OCI-M2 (cell line): ENCODE measurements at regions not wholly inside any gene's neighbourhood (a gene's known extent, or its start where the extent isn't known, plus 50 kb on each side); places are given as distances from the start of the nearest gene placed in this dataset.

Source experiments
- DNase-seq: peaks from one replicate; lab custom pipeline; 2025; ENCODE audit not compliant: unreplicated experiment; lab: John Stamatoyannopoulos, UW

- no peak for DNase-seq
These were observed 147.0 kb upstream of the ID2 start for GRCh38 chr2:8534729-8535468.

- DNase-seq: no peak
These were observed 146.4 kb upstream of the ID2 start for GRCh38 chr2:8535469-8535795.

GRCh38 chr2:8535821-8536685 lies 145.8 kb upstream of the ID2 start:
- no peak for DNase-seq

DNA sequence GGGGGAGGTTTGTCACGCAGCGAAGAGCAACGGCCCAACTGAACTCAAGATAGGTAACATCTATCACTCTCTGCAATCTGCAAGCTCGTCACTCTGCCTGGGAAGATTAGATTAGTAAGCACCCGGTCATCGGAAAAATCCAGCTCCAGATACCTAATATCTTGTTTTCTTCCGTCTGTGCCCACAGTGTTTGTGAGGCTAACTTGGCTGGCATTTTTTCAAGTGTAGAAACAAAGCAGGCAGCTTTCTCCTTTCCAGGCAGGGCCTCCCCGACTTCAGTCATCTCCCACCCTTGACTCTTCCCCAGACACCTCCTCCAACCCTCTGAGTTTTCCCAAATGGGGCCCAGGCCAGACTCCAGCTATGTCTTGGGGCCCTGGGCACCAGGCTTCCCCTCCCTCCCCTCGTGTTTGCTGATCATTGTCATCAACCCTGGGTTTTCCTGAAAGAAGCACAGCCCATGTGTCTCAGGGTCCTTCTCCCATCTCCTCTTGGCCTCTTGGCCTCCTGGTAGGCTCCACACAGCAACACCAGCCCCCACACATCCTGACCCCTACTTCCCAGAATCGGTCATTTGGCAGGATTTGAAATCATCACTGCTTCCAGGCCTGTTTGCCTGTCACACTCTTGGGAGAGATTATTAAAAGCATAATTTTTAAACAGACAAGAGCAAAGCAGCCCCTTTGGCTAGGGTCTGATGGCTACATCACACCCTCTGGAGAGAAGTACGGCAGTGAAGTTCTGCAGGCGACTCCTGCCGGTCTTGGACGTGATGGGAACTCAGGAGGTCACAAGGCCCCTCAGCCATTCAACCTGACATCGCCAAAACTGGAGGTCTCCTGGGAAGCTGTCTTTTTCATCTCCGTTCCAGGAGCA lies 144.9 kb upstream of the ID2 start:
- no peak for DNase-seq

DNA sequence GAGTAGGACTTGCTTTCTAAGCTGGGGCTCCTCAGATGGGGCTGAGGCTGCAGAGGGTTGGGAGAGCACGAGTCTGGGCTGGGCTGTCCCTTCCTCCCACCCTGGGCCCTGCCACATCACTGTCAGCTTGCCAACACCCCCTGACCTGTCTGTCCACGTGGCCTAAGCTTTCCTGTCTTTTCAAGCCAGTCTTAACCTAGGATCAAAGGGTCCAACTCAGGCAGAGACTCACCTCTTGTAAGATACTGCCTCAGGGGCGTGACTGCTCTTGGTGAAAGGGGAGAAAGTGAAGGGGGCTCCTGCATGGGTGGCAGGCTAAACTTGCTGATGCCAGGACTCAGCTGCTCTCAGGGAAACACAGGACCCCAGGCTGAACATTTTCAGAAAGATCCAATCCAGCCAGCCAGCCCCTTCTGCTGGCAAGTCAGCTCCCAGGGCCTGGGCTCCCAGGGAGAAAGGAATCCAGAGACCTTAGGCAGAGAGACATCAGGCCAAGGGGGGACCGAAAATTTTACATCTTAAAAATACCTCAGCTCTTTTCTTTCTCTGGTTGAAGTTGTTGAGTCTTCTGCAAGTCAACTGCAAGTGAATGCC lies 144.2 kb upstream of the ID2 start:
- no peak for DNase-seq

- no peak for DNase-seq
These were observed 143.3 kb upstream of the ID2 start for GRCh38 chr2:8538531-8538930.

DNA sequence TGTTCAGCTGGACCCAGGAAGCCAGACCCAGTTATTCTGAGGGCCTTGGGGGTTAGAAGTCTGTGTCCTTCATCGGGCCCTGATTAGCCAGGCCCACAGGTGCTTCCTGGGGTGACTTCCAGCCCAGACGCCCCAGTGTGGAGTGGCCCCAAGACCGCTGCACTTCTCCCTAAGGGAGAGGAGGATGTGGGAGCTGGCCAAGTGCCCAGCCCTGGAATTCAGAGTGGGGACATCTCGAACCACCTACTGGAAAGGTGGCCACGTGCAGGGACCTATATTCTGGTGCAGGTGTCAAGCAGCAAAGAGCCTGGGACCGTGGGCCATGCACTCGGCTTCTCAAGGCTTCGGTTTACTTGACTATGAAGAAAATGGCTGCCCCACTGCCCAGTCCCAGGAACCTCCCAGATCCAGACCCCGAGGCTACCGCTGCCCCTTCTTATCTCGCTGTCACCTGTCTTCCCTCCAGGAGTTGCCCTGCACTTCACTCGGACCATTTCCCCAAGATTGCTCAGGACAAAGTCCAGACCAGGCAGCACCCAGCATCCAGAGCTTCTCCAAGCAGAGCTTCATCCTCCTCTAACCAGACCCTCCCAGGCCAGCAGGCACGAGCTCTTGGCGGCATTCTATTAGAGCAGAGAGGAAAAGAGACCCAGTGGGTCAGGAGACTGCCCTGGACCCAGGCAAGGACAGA lies 142.8 kb upstream of the ID2 start:
- no peak for DNase-seq

DNA sequence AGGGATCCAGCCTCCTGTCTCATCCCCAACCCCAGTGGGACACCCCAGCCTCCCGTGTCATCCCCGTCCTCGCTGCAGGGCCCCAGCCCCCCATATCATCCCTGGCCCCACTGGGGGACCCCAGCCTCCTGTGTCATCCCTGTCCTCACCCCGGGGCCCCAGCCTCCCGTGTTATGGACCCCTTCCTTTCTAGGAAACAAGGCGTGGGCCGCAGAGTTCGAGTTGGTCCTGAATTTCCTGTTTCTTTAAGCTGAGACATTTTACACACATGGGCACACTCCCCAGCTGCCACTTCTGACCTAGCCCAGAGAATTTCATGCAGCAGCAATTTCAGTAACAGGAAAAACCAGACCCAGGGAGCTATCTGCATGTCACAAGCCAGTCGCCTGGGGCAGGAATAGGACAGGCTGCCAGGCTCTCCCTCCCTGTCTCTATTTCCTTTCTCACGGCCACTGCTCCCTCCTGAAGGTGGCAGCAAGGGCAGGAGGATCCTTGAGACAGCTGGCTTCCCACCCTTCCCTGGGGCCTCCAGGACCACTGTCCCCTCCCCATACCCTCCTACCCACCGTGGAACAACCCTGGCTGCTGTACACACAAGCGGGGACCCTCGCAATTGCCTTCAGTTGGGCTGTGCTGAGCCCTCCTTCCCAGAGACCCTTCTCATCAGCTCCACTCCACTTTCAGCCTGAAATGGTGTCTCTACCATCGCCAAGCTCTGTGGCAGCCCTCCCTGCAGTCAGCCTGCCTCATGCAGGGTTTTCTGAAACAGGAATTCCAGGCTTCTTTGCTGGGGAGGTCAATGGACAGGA lies 141.9 kb upstream of the ID2 start:
- no peak for DNase-seq

GRCh38 chr2:8540552-8541055 lies 141.3 kb upstream of the ID2 start:
- no peak for DNase-seq

GRCh38 chr2:8541223-8541622 lies 140.6 kb upstream of the ID2 start:
- DNase-seq: no peak

GRCh38 chr2:8541636-8542035 lies 140.2 kb upstream of the ID2 start:
- DNase-seq: no peak

GRCh38 chr2:8542381-8543059 lies 139.3 kb upstream of the ID2 start:
- DNase-seq: no peak

DNA sequence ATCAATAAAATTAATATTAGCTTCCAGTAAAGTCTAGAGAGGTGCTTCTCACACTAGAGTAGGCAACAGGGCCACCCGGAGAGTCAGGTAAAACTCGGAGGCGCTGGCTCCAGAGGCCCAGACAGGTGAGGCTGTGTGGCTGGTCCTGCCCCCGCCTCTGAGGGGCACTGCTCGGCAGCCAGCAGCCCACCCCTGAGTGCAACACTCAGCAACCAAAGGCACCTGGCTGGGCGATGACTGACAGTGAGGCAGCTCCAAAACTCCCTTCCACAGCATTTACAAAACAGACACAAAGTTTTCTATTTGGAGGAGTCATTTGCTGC lies 138.8 kb upstream of the ID2 start:
- DNase-seq: no peak

- DNase-seq: no peak
These were observed 138.3 kb upstream of the ID2 start for GRCh38 chr2:8543383-8544170.

- DNase-seq: no peak
These were observed 137.6 kb upstream of the ID2 start for GRCh38 chr2:8544171-8544785.

GRCh38 chr2:8544786-8545694 lies 136.8 kb upstream of the ID2 start:
- no peak for DNase-seq
